ENCODE measurements at regions not wholly inside any gene's neighbourhood (a gene's known extent, or its start where the extent isn't known, plus 50 kb on each side); places are given as distances from the start of the nearest gene placed in this dataset.

GRCh38 chr13:34165158-34165557, 347.2 kb downstream of the RFC3 start:
- no peak overlapping the region for H3K27ac ChIP-seq

GRCh38 chr13:34166406-34166805, 348.5 kb downstream of the RFC3 start:
- DNase-seq: no peak
- Histone ChIP-seq H3K4me1 (peaks cover 13% of the 10 kb centered on the region), H3K4me3 (no peak overlapping the region), H3K9me3 (no peaks in the 10 kb centered on the region), H3K27me3 (no peaks in the 10 kb centered on the region), H3K36me3 (ENCODE audit: low read depth, missing control alignments) (no peaks in the 10 kb centered on the region), H3K27ac (no peak overlapping the region)
- intact Hi-C loops (cut with DNase I; ENCODE audit: low total_unique reads): no loop called here
- TF ChIP-seq CTCF (IDR thresholded peaks at IDR 0.05) (no peak), POLR2A (IDR thresholded peaks at IDR 0.05) (no peak)
- WGBS, 2 donors: 93 to 95% methylated on average over 2 of the region's 2 CpGs

More at GRCh38 chr13:34165158-34165557, 347.2 kb downstream of the RFC3 start:
- Histone ChIP-seq H3K36me3 (ENCODE audit: low read depth, missing control alignments) (no peaks in the 10 kb centered on the region), H3K9me3 (no peaks in the 10 kb centered on the region), H3K27me3 (no peaks in the 10 kb centered on the region), H3K4me3 (no peak overlapping the region), H3K4me1 (peaks cover 13% of the 10 kb centered on the region)
- TF ChIP-seq CTCF (IDR thresholded peaks at IDR 0.05) (no peak), POLR2A (IDR thresholded peaks at IDR 0.05) (no peak)
- WGBS, 2 donors: 89 to 94% methylated on average over 7 of the region's 7 CpGs
- intact Hi-C loops (cut with DNase I; ENCODE audit: low total_unique reads): no loop called here
- DNase-seq: no peak

GRCh38 chr13:34167347-34167746, 349.4 kb downstream of the RFC3 start:
- 69 to 71% methylated on average over 2 of the region's 2 CpGs for WGBS, 2 donors
- Histone ChIP-seq H3K27me3 (no peaks in the 10 kb centered on the region), H3K36me3 (ENCODE audit: low read depth, missing control alignments) (no peaks in the 10 kb centered on the region), H3K27ac (no peak overlapping the region), H3K9me3 (no peaks in the 10 kb centered on the region), H3K4me1 (peaks cover 6% of the 10 kb centered on the region), H3K4me3 (no peak overlapping the region)
- no peak for DNase-seq
- no peak for TF ChIP-seq POLR2A (IDR thresholded peaks at IDR 0.05)
- TF ChIP-seq CTCF (IDR thresholded peaks at IDR 0.05): no peak
- intact Hi-C loops (cut with DNase I; ENCODE audit: low total_unique reads): no loop called here

DNA sequence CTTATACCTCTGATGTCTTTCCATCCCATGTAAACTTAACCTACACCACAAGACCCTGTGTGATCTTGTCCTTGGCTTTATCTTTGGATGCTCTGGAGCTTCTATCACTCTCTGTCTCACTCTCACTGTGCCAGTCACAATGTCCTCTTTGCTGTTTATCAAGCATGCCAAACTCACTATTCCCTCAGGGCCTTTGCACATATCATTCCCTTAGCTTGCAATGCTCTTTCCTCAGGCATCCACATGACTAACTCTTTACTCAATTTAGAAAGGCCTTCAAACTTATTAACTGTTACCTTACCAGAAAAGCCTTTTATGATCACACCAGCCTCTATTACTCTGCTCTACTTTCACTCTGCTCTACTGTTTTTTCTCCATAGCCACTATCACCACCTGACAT, 354.1 kb downstream of the RFC3 start:
- DNase-seq: no peak
- intact Hi-C loops (cut with DNase I; ENCODE audit: low total_unique reads): no loop called here

More for the DNA sequence above, 354.1 kb downstream of the RFC3 start:
- TF ChIP-seq CTCF (IDR thresholded peaks at IDR 0.05) (no peak), POLR2A (IDR thresholded peaks at IDR 0.05) (no peak)
- Histone ChIP-seq H3K9me3 (no peaks in the 10 kb centered on the region), H3K27ac (no peak overlapping the region), H3K4me3 (no peak overlapping the region), H3K27me3 (no peaks in the 10 kb centered on the region), H3K4me1 (no peaks in the 10 kb centered on the region), H3K36me3 (ENCODE audit: low read depth, missing control alignments) (no peaks in the 10 kb centered on the region)

All from testis (tissue), 2 donors.